PC-3 (cell line): ENCODE measurements at regions not wholly inside any gene's neighbourhood (a gene's known extent, or its start where the extent isn't known, plus 50 kb on each side); places are given as distances from the start of the nearest gene placed in this dataset.
"Not testable (repeated sequence)": the region's sequence is repeated elsewhere in the genome, so short reads cannot be mapped to it uniquely, and the experiment has no call there.

Source experiments
- CTCF ChIP-seq: fragments of 300-600 bp; sonication (generic); conservative IDR thresholded peaks from 2 replicates; pipeline ENCODE4 v1.5.1; 2017; ENCODE audit warnings: antibody characterized with exemption, low read depth, mild to moderate bottlenecking, low read length
- EZH2 ChIP-seq: fragments of 300-600 bp; sonication (generic); IDR thresholded peaks from one replicate; pipeline ENCODE4 v1.6.1; 2017; ENCODE audit warnings: antibody characterized with exemption, mild to moderate bottlenecking, low read length; ENCODE audit not compliant: unreplicated experiment

GRCh38 chr2:63725212-63725611, 116.5 kb upstream of the UGP2 start:
- not testable (repeated sequence) for TF ChIP-seq CTCF, EZH2
